ENCODE measurements at regions not wholly inside any gene's neighbourhood (a gene's known extent, or its start where the extent isn't known, plus 50 kb on each side); places are given as distances from the start of the nearest gene placed in this dataset.

DNA sequence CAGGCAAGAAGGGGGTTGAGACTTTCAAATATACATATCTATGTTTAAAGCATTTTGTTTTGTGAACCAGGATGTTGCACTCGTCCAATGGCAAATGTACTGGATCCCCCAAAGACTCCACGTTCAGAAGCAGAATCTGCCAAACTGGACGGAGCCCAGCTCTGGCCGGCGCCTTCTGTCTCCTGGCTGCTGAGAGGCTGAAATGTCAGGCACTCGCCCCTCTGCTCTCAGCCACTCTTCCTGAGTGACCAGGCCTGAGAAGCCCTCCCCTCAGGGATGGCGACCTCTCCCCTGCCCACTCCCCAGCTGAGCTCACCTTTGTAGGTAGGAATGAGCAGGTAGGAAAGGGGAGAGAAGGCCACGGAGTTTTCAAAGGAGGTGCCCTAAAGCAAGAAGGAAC lies 187.5 kb upstream of the FOXF1 start:
- DNase-seq, result no peak
- no peaks in the 10 kb centered on the region for H3K4me1 Mint-ChIP-seq

DNA sequence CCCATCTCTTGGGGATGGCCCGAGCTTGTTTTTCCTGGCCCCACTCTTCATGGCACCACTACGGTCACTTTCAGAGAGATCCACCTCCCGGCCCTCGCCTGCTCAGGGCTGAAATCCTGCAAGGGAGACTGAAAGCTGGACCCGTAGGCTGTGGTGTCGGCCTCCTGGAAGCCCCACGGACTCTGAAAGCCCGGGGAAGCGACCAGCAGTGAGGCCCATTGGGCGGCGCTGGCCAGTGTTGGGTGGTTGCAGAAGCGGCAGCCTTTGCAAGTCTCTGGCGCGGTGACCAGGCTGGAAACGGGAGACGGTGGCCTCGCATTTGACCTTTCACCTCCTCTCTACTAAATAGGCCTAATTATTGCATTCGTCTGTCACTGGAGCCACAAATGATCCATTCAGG lies 186.0 kb upstream of the FOXF1 start:
- no peak overlapping the region for H3K27ac Mint-ChIP-seq
- Histone ChIP-seq H3K27me3 (ENCODE audit: control insufficient read depth in 2 of 2, insufficient read depth in 2 of 2, low read length in 2 of 2) (no peaks in the 10 kb centered on the region), H4K20me1 (ENCODE audit: insufficient read depth, low read length) (no peaks in the 10 kb centered on the region), H3K4me2 (replicated peaks; ENCODE audit: extremely low read depth, low read length, poor library complexity, severe bottlenecking) (no peak overlapping the region), H3K27ac (ENCODE audit: low read depth in 1 of 2, low read length in 2 of 2) (no peak overlapping the region), H3K79me2 (ENCODE audit: insufficient read depth, low read length) (no peaks in the 10 kb centered on the region), H2AFZ (ENCODE audit: insufficient read depth, low read depth, low read length, poor library complexity, severe bottlenecking) (no peak overlapping the region), H3K36me3 (replicated peaks in 1 of 2; ENCODE audit: control insufficient read depth in 1 of 2, insufficient read depth in 2 of 2, low read length in 2 of 2) (no peaks in the 10 kb centered on the region), H3K9me3 (replicated peaks in 1 of 2; ENCODE audit: control insufficient read depth in 1 of 2, insufficient read depth in 1 of 2, low read length in 2 of 2) (peaks cover 0 to 3% of the 10 kb centered on the region in 2 donors), H3K4me3 (replicated peaks in 1 of 3; ENCODE audit: low read depth in 2 of 3, low read length in 3 of 3) (no peak overlapping the region), H3K4me1 (ENCODE audit: control insufficient read depth in 1 of 2, insufficient read depth in 2 of 2, low read length in 2 of 2) (no peaks in the 10 kb centered on the region), H3K9ac (ENCODE audit: insufficient read depth, low read length, poor library complexity, severe bottlenecking) (no peak overlapping the region)
- intact Hi-C loops (cut with micrococcal nuclease), result no loop called here
- no peaks in the 10 kb centered on the region for H3K36me3 Mint-ChIP-seq
- WGBS (ENCODE audit: insufficient coverage), result 97% methylated on average over 16 of the region's 18 CpGs
- no peak overlapping the region for H3K4me3 Mint-ChIP-seq
- H3K27me3 Mint-ChIP-seq (ENCODE audit: low read depth in 3 of 3), result peaks cover 14 to 23% (median 17%) of the 10 kb centered on the region in 3 donors
- H3K9me3 Mint-ChIP-seq, result peaks cover 0 to 4% (median 0%) of the 10 kb centered on the region in 7 donors
- H3K4me1 Mint-ChIP-seq, result no peaks in the 10 kb centered on the region
- TF ChIP-seq, protein P1, sequence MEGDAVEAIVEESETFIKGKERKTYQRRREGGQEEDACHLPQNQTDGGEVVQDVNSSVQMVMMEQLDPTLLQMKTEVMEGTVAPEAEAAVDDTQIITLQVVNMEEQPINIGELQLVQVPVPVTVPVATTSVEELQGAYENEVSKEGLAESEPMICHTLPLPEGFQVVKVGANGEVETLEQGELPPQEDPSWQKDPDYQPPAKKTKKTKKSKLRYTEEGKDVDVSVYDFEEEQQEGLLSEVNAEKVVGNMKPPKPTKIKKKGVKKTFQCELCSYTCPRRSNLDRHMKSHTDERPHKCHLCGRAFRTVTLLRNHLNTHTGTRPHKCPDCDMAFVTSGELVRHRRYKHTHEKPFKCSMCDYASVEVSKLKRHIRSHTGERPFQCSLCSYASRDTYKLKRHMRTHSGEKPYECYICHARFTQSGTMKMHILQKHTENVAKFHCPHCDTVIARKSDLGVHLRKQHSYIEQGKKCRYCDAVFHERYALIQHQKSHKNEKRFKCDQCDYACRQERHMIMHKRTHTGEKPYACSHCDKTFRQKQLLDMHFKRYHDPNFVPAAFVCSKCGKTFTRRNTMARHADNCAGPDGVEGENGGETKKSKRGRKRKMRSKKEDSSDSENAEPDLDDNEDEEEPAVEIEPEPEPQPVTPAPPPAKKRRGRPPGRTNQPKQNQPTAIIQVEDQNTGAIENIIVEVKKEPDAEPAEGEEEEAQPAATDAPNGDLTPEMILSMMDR (IDR thresholded peaks at IDR 0.05), result no peak
- DNase-seq, result no peak

More for the DNA sequence above, 187.5 kb upstream of the FOXF1 start:
- peaks cover 0 to 4% (median 0%) of the 10 kb centered on the region in 7 donors for H3K9me3 Mint-ChIP-seq
- TF ChIP-seq, protein P1 (IDR thresholded peaks at IDR 0.05), result no peak
- Histone ChIP-seq H3K4me1 (ENCODE audit: control insufficient read depth in 1 of 2, insufficient read depth in 2 of 2, low read length in 2 of 2) (no peaks in the 10 kb centered on the region), H3K27ac (ENCODE audit: low read depth in 1 of 2, low read length in 2 of 2) (no peak overlapping the region), H3K9ac (ENCODE audit: insufficient read depth, low read length, poor library complexity, severe bottlenecking) (no peak overlapping the region), H3K27me3 (ENCODE audit: control insufficient read depth in 2 of 2, insufficient read depth in 2 of 2, low read length in 2 of 2) (no peaks in the 10 kb centered on the region), H3K9me3 (replicated peaks in 1 of 2; ENCODE audit: control insufficient read depth in 1 of 2, insufficient read depth in 1 of 2, low read length in 2 of 2) (peaks cover 0 to 3% of the 10 kb centered on the region in 2 donors), H3K79me2 (ENCODE audit: insufficient read depth, low read length) (no peaks in the 10 kb centered on the region), H3K4me3 (replicated peaks in 1 of 3; ENCODE audit: low read depth in 2 of 3, low read length in 3 of 3) (no peak overlapping the region), H3K36me3 (replicated peaks in 1 of 2; ENCODE audit: control insufficient read depth in 1 of 2, insufficient read depth in 2 of 2, low read length in 2 of 2) (no peaks in the 10 kb centered on the region), H2AFZ (ENCODE audit: insufficient read depth, low read depth, low read length, poor library complexity, severe bottlenecking) (no peak overlapping the region), H4K20me1 (ENCODE audit: insufficient read depth, low read length) (no peaks in the 10 kb centered on the region), H3K4me2 (replicated peaks; ENCODE audit: extremely low read depth, low read length, poor library complexity, severe bottlenecking) (no peak overlapping the region)
- intact Hi-C loops (cut with micrococcal nuclease), result no loop called here
- no peak overlapping the region for H3K27ac Mint-ChIP-seq
- no peak overlapping the region for H3K4me3 Mint-ChIP-seq
- peaks cover 13 to 19% (median 17%) of the 10 kb centered on the region in 3 donors for H3K27me3 Mint-ChIP-seq (ENCODE audit: low read depth in 3 of 3)
- H3K36me3 Mint-ChIP-seq, result no peaks in the 10 kb centered on the region
- WGBS (ENCODE audit: insufficient coverage), result 50% methylated on average over 2 of the region's 8 CpGs
